Lower lobe of right lung (tissue), 2 donors: ENCODE measurements at regions not wholly inside any gene's neighbourhood (a gene's known extent, or its start where the extent isn't known, plus 50 kb on each side); places are given as distances from the start of the nearest gene placed in this dataset.

Experiments
- ATAC-seq, 2 donors: fragments of 200-7000 bp; cut with Tn5 transposase; one replicate each; pipeline ENCODE4 v1.9.1; 2020 to 2022; ENCODE audit warnings: mild to moderate bottlenecking in 2 of 2, moderate library complexity in 2 of 2
- DNase-seq: peaks from one replicate; pipeline ENCODE4 v3.0.0-alpha.2; 2020
- H3K27ac ChIP-seq: fragments of 200-600 bp; one replicate; pipeline ENCODE4 v1.8.0; 2022
- H3K27me3 ChIP-seq: fragments of 200-600 bp; one replicate; pipeline ENCODE4 v1.8.0; 2022; ENCODE audit warnings: low read depth
- H3K36me3 ChIP-seq: fragments of 200-600 bp; one replicate; pipeline ENCODE4 v1.8.0; 2022; ENCODE audit warnings: mild to moderate bottlenecking
- H3K4me1 ChIP-seq: fragments of 200-600 bp; one replicate; pipeline ENCODE4 v1.8.0; 2022
- H3K4me3 ChIP-seq: fragments of 200-600 bp; one replicate; pipeline ENCODE4 v1.8.0; 2022; ENCODE audit warnings: mild to moderate bottlenecking
- H3K9me3 ChIP-seq: fragments of 200-600 bp; one replicate; pipeline ENCODE4 v1.8.0; 2022
- CTCF ChIP-seq: fragments of 200-600 bp; IDR thresholded peaks from one replicate; pipeline ENCODE4 v1.8.0; 2022; ENCODE audit warnings: antibody characterized with exemption, mild to moderate bottlenecking
- intact Hi-C: fragments of 100-400 bp; cut with DNase I; formaldehyde crosslinking; loops from one replicate; pipeline ENCODE4 v1.11.0; 2022
- donor health status: DM: no; HTN: yes; CAD: no; lungs with severe emphysema.

GRCh38 chr2:234840336-234840735, 111.5 kb upstream of the SH3BP4 start:
- no peak for TF ChIP-seq CTCF

GRCh38 chr2:234839285-234839684, 112.5 kb upstream of the SH3BP4 start:
- no peak for ATAC-seq

More at GRCh38 chr2:234840336-234840735, 111.5 kb upstream of the SH3BP4 start:
- H3K4me3 ChIP-seq = no peak overlapping the region
- no peaks in the 10 kb centered on the region for H3K27me3 ChIP-seq
- DNase-seq = no peak
- peak; percentile 23 to 51 for ATAC-seq
- peaks cover 4% of the 10 kb centered on the region for H3K4me1 ChIP-seq
- H3K36me3 ChIP-seq = no peaks in the 10 kb centered on the region
- H3K27ac ChIP-seq = no peak overlapping the region
- intact Hi-C loops = no loop called here
- no peaks in the 10 kb centered on the region for H3K9me3 ChIP-seq

GRCh38 chr2:234836271-234836670, 115.5 kb upstream of the SH3BP4 start:
- H3K27me3 ChIP-seq = no peaks in the 10 kb centered on the region
- DNase-seq (no peak), ATAC-seq (no peak)
- H3K4me3 ChIP-seq = no peak overlapping the region
- no peaks in the 10 kb centered on the region for H3K9me3 ChIP-seq
- TF ChIP-seq CTCF = no peak
- intact Hi-C loops = no loop called here
- H3K4me1 ChIP-seq = peaks cover 4% of the 10 kb centered on the region
- no peak overlapping the region for H3K27ac ChIP-seq
- no peaks in the 10 kb centered on the region for H3K36me3 ChIP-seq

More at GRCh38 chr2:234839285-234839684, 112.5 kb upstream of the SH3BP4 start:
- no peak for DNase-seq
- H3K4me3 ChIP-seq = no peak overlapping the region
- H3K4me1 ChIP-seq = peaks cover 4% of the 10 kb centered on the region
- intact Hi-C loops = no loop called here
- H3K27me3 ChIP-seq = no peaks in the 10 kb centered on the region
- no peak overlapping the region for H3K27ac ChIP-seq
- H3K36me3 ChIP-seq = no peaks in the 10 kb centered on the region
- no peak for TF ChIP-seq CTCF
- no peaks in the 10 kb centered on the region for H3K9me3 ChIP-seq

- no peak for ATAC-seq
- H3K4me3 ChIP-seq = no peak overlapping the region
- no peaks in the 10 kb centered on the region for H3K4me1 ChIP-seq
- intact Hi-C loops = no loop called here
- H3K27me3 ChIP-seq = no peaks in the 10 kb centered on the region
- DNase-seq = no peak
- no peaks in the 10 kb centered on the region for H3K9me3 ChIP-seq
- no peak overlapping the region for H3K27ac ChIP-seq
- no peak for TF ChIP-seq CTCF
- H3K36me3 ChIP-seq = no peaks in the 10 kb centered on the region
Observed at GRCh38 chr2:234835738-234836137, 116.1 kb upstream of the SH3BP4 start.

GRCh38 chr2:234834228-234834923, 117.4 kb upstream of the SH3BP4 start:
- no peak for TF ChIP-seq CTCF
- Histone ChIP-seq H3K36me3 (no peaks in the 10 kb centered on the region), H3K27ac (no peak overlapping the region), H3K4me1 (no peaks in the 10 kb centered on the region), H3K4me3 (no peak overlapping the region), H3K27me3 (no peaks in the 10 kb centered on the region), H3K9me3 (no peaks in the 10 kb centered on the region)
- DNase-seq (no peak), ATAC-seq (peak in 1 of 2 donors; percentile 60)
- intact Hi-C loops = no loop called here
